GM11168 (cell line): ENCODE measurements at regions not wholly inside any gene's neighbourhood (a gene's known extent, or its start where the extent isn't known, plus 50 kb on each side); places are given as distances from the start of the nearest gene placed in this dataset.

Experiments used
- in situ Hi-C: fragments of 300-500 bp; cut with MboI; formaldehyde crosslinking; loops from one replicate; pipeline ENCODE4 v1.12.0; 2022; ENCODE audit warnings: low sequenced_read_pairs; ENCODE audit not compliant: unreplicated experiment

GRCh38 chr1:222991908-222992307, 151.1 kb downstream of the TLR5 start:
- in situ Hi-C loops = no loop called here

- in situ Hi-C loops = no loop called here
Observed at GRCh38 chr1:222994511-222995235, 148.4 kb downstream of the TLR5 start.

- in situ Hi-C loops = no loop called here
Observed at GRCh38 chr1:222995236-222995580, 147.8 kb downstream of the TLR5 start.

GRCh38 chr1:222995620-222996309, 147.3 kb downstream of the TLR5 start:
- in situ Hi-C loops = no loop called here

GRCh38 chr1:222996310-222996975, 146.6 kb downstream of the TLR5 start:
- in situ Hi-C loops = no loop called here

GRCh38 chr1:223000632-223001031, 142.4 kb downstream of the TLR5 start:
- in situ Hi-C loops = no loop called here

GRCh38 chr1:223001653-223002634, 141.1 kb downstream of the TLR5 start:
- in situ Hi-C loops = no loop called here

- in situ Hi-C loops = no loop called here
Observed at GRCh38 chr1:223003549-223003948, 139.5 kb downstream of the TLR5 start.

GRCh38 chr1:223006371-223006770, 136.7 kb downstream of the TLR5 start:
- in situ Hi-C loops = no loop called here

- in situ Hi-C loops = no loop called here
Observed at GRCh38 chr1:223006917-223007648, 136.0 kb downstream of the TLR5 start.

- in situ Hi-C loops = no loop called here
Observed at GRCh38 chr1:223007935-223008334, 135.1 kb downstream of the TLR5 start.

GRCh38 chr1:223008808-223009207, 134.2 kb downstream of the TLR5 start:
- in situ Hi-C loops = no loop called here

- in situ Hi-C loops = no loop called here
Observed at GRCh38 chr1:223009406-223009805, 133.6 kb downstream of the TLR5 start.

- in situ Hi-C loops = no loop called here
Observed at GRCh38 chr1:223010582-223011504, 132.2 kb downstream of the TLR5 start.

GRCh38 chr1:223011505-223011856, 131.6 kb downstream of the TLR5 start:
- in situ Hi-C loops = no loop called here

GRCh38 chr1:223012176-223012788, 130.8 kb downstream of the TLR5 start:
- in situ Hi-C loops = no loop called here

GRCh38 chr1:223012938-223013337, 130.1 kb downstream of the TLR5 start:
- in situ Hi-C loops = no loop called here

- in situ Hi-C loops = no loop called here
Observed at GRCh38 chr1:223014142-223014873, 128.7 kb downstream of the TLR5 start.
